ENCODE measurements at regions not wholly inside any gene's neighbourhood (a gene's known extent, or its start where the extent isn't known, plus 50 kb on each side); places are given as distances from the start of the nearest gene placed in this dataset.

GRCh38 chr12:98259693-98260092, 255.7 kb upstream of the TMPO start:
- H3K9me3 ChIP-seq (ENCODE audit: control insufficient read depth, insufficient read depth, low read length), result no peaks in the 10 kb centered on the region
- no peak overlapping the region for H3K27ac ChIP-seq (ENCODE audit: low read depth, low read length)
- peaks cover 10% of the 10 kb centered on the region; the same call in 1 of the 2 replicates for H3K4me1 ChIP-seq (ENCODE audit: control insufficient read depth, insufficient read depth, low read length)
- no peaks in the 10 kb centered on the region for H3K27me3 ChIP-seq (ENCODE audit: control insufficient read depth, insufficient read depth, low read length)
- no peak overlapping the region for H3K4me3 ChIP-seq (ENCODE audit: low read depth, low read length)
- H3K36me3 ChIP-seq (ENCODE audit: control insufficient read depth, insufficient read depth, low read length), result no peaks in the 10 kb centered on the region
- no peak overlapping the region for H3K9ac ChIP-seq (ENCODE audit: low read depth, low read length)

GRCh38 chr12:98260276-98260675, 255.1 kb upstream of the TMPO start:
- Histone ChIP-seq H3K9ac (ENCODE audit: low read depth, low read length) (no peak overlapping the region), H3K9me3 (ENCODE audit: control insufficient read depth, insufficient read depth, low read length) (no peaks in the 10 kb centered on the region), H3K27ac (ENCODE audit: low read depth, low read length) (no peak overlapping the region), H3K36me3 (ENCODE audit: control insufficient read depth, insufficient read depth, low read length) (no peaks in the 10 kb centered on the region), H3K4me3 (ENCODE audit: low read depth, low read length) (no peak overlapping the region), H3K4me1 (ENCODE audit: control insufficient read depth, insufficient read depth, low read length) (peaks cover 10% of the 10 kb centered on the region; the same call in 1 of the 2 replicates), H3K27me3 (ENCODE audit: control insufficient read depth, insufficient read depth, low read length) (no peaks in the 10 kb centered on the region)

- Histone ChIP-seq H3K4me1 (ENCODE audit: control insufficient read depth, insufficient read depth, low read length) (peaks cover 10% of the 10 kb centered on the region; the same call in 1 of the 2 replicates), H3K27me3 (ENCODE audit: control insufficient read depth, insufficient read depth, low read length) (no peaks in the 10 kb centered on the region), H3K4me3 (ENCODE audit: low read depth, low read length) (no peak overlapping the region), H3K27ac (ENCODE audit: low read depth, low read length) (no peak overlapping the region), H3K9ac (ENCODE audit: low read depth, low read length) (no peak overlapping the region; the same call in 1 of the 2 replicates), H3K9me3 (ENCODE audit: control insufficient read depth, insufficient read depth, low read length) (no peaks in the 10 kb centered on the region), H3K36me3 (ENCODE audit: control insufficient read depth, insufficient read depth, low read length) (no peaks in the 10 kb centered on the region)
These were observed 252.5 kb upstream of the TMPO start for GRCh38 chr12:98262902-98263301.

- H3K36me3 ChIP-seq (ENCODE audit: control insufficient read depth, insufficient read depth, low read length), result no peaks in the 10 kb centered on the region
- no peaks in the 10 kb centered on the region for H3K9me3 ChIP-seq (ENCODE audit: control insufficient read depth, insufficient read depth, low read length)
- no peaks in the 10 kb centered on the region for H3K4me1 ChIP-seq (ENCODE audit: control insufficient read depth, insufficient read depth, low read length)
- H3K9ac ChIP-seq (ENCODE audit: low read depth, low read length), result no peak overlapping the region
- no peaks in the 10 kb centered on the region for H3K27me3 ChIP-seq (ENCODE audit: control insufficient read depth, insufficient read depth, low read length)
- H3K4me3 ChIP-seq (ENCODE audit: low read depth, low read length), result no peak overlapping the region
- H3K27ac ChIP-seq (ENCODE audit: low read depth, low read length), result no peak overlapping the region
These were observed 240.8 kb upstream of the TMPO start for GRCh38 chr12:98274430-98275130.

GRCh38 chr12:98275131-98275475, 240.3 kb upstream of the TMPO start:
- no peaks in the 10 kb centered on the region for H3K36me3 ChIP-seq (ENCODE audit: control insufficient read depth, insufficient read depth, low read length)
- H3K4me3 ChIP-seq (ENCODE audit: low read depth, low read length), result no peak overlapping the region
- no peak overlapping the region for H3K27ac ChIP-seq (ENCODE audit: low read depth, low read length)
- no peak overlapping the region for H3K9ac ChIP-seq (ENCODE audit: low read depth, low read length)
- H3K27me3 ChIP-seq (ENCODE audit: control insufficient read depth, insufficient read depth, low read length), result no peaks in the 10 kb centered on the region
- H3K9me3 ChIP-seq (ENCODE audit: control insufficient read depth, insufficient read depth, low read length), result no peaks in the 10 kb centered on the region
- no peaks in the 10 kb centered on the region for H3K4me1 ChIP-seq (ENCODE audit: control insufficient read depth, insufficient read depth, low read length)

GRCh38 chr12:98280152-98280551, 235.2 kb upstream of the TMPO start:
- no peaks in the 10 kb centered on the region for H3K36me3 ChIP-seq (ENCODE audit: control insufficient read depth, insufficient read depth, low read length)
- H3K9me3 ChIP-seq (ENCODE audit: control insufficient read depth, insufficient read depth, low read length), result no peaks in the 10 kb centered on the region
- H3K27ac ChIP-seq (ENCODE audit: low read depth, low read length), result no peak overlapping the region
- no peaks in the 10 kb centered on the region for H3K4me1 ChIP-seq (ENCODE audit: control insufficient read depth, insufficient read depth, low read length)
- H3K4me3 ChIP-seq (ENCODE audit: low read depth, low read length), result no peak overlapping the region
- H3K27me3 ChIP-seq (ENCODE audit: control insufficient read depth, insufficient read depth, low read length), result no peaks in the 10 kb centered on the region
- H3K9ac ChIP-seq (ENCODE audit: low read depth, low read length), result no peak overlapping the region

DNA sequence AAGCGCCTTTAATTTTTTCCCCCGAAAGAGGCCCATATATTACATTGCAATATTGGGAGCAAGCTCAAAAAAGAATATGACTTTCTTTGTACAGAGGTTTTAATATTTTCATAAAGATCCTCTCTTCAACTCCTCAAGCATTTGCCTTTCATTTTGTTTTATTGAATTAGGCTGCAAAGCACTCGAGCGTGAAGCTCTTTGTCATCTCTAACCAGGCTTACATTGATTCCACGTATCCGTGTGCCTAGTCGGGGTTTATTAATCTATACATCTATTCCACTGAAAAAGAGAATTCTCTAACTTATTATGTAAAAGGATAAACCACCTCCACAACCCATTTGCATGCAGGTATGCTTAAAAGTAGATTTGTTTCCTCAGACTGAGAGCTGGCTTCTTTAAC, 234.8 kb upstream of the TMPO start:
- Histone ChIP-seq H3K9ac (ENCODE audit: low read depth, low read length) (no peak overlapping the region), H3K4me1 (ENCODE audit: control insufficient read depth, insufficient read depth, low read length) (no peaks in the 10 kb centered on the region), H3K36me3 (ENCODE audit: control insufficient read depth, insufficient read depth, low read length) (no peaks in the 10 kb centered on the region), H3K27me3 (ENCODE audit: control insufficient read depth, insufficient read depth, low read length) (no peaks in the 10 kb centered on the region), H3K27ac (ENCODE audit: low read depth, low read length) (no peak overlapping the region), H3K4me3 (ENCODE audit: low read depth, low read length) (no peak overlapping the region), H3K9me3 (ENCODE audit: control insufficient read depth, insufficient read depth, low read length) (no peaks in the 10 kb centered on the region)

GRCh38 chr12:98291828-98292227, 223.6 kb upstream of the TMPO start:
- H3K4me1 ChIP-seq (ENCODE audit: control insufficient read depth, insufficient read depth, low read length), result peaks cover 8% of the 10 kb centered on the region
- H3K4me3 ChIP-seq (ENCODE audit: low read depth, low read length), result no peak overlapping the region
- no peak overlapping the region for H3K27ac ChIP-seq (ENCODE audit: low read depth, low read length)
- no peak overlapping the region for H3K9ac ChIP-seq (ENCODE audit: low read depth, low read length)
- no peaks in the 10 kb centered on the region for H3K9me3 ChIP-seq (ENCODE audit: control insufficient read depth, insufficient read depth, low read length)
- H3K36me3 ChIP-seq (ENCODE audit: control insufficient read depth, insufficient read depth, low read length), result no peaks in the 10 kb centered on the region
- no peaks in the 10 kb centered on the region for H3K27me3 ChIP-seq (ENCODE audit: control insufficient read depth, insufficient read depth, low read length)

GRCh38 chr12:98294051-98294805, 221.2 kb upstream of the TMPO start:
- Histone ChIP-seq H3K9me3 (ENCODE audit: control insufficient read depth, insufficient read depth, low read length) (no peaks in the 10 kb centered on the region), H3K27me3 (ENCODE audit: control insufficient read depth, insufficient read depth, low read length) (no peaks in the 10 kb centered on the region), H3K36me3 (ENCODE audit: control insufficient read depth, insufficient read depth, low read length) (no peaks in the 10 kb centered on the region), H3K4me1 (ENCODE audit: control insufficient read depth, insufficient read depth, low read length) (peaks cover 8% of the 10 kb centered on the region; the same call in 1 of the 2 replicates), H3K27ac (ENCODE audit: low read depth, low read length) (no peak overlapping the region), H3K9ac (ENCODE audit: low read depth, low read length) (no peak overlapping the region), H3K4me3 (ENCODE audit: low read depth, low read length) (no peak overlapping the region)

GRCh38 chr12:98295681-98296080, 219.7 kb upstream of the TMPO start:
- Histone ChIP-seq H3K9ac (ENCODE audit: low read depth, low read length) (no peak overlapping the region), H3K27ac (ENCODE audit: low read depth, low read length) (no peak overlapping the region), H3K4me1 (ENCODE audit: control insufficient read depth, insufficient read depth, low read length) (peaks cover 14% of the 10 kb centered on the region), H3K36me3 (ENCODE audit: control insufficient read depth, insufficient read depth, low read length) (no peaks in the 10 kb centered on the region), H3K9me3 (ENCODE audit: control insufficient read depth, insufficient read depth, low read length) (no peaks in the 10 kb centered on the region), H3K27me3 (ENCODE audit: control insufficient read depth, insufficient read depth, low read length) (no peaks in the 10 kb centered on the region), H3K4me3 (ENCODE audit: low read depth, low read length) (no peak overlapping the region)

GRCh38 chr12:98296462-98297079, 218.8 kb upstream of the TMPO start:
- Histone ChIP-seq H3K36me3 (ENCODE audit: control insufficient read depth, insufficient read depth, low read length) (no peaks in the 10 kb centered on the region), H3K27me3 (ENCODE audit: control insufficient read depth, insufficient read depth, low read length) (no peaks in the 10 kb centered on the region), H3K4me3 (ENCODE audit: low read depth, low read length) (no peak overlapping the region), H3K27ac (ENCODE audit: low read depth, low read length) (no peak overlapping the region), H3K9ac (ENCODE audit: low read depth, low read length) (no peak overlapping the region), H3K9me3 (ENCODE audit: control insufficient read depth, insufficient read depth, low read length) (no peaks in the 10 kb centered on the region), H3K4me1 (ENCODE audit: control insufficient read depth, insufficient read depth, low read length) (peaks cover 13% of the 10 kb centered on the region)

Data from HUES48 (cell line).